ENCODE measurements at regions not wholly inside any gene's neighbourhood (a gene's known extent, or its start where the extent isn't known, plus 50 kb on each side); places are given as distances from the start of the nearest gene placed in this dataset.

DNA sequence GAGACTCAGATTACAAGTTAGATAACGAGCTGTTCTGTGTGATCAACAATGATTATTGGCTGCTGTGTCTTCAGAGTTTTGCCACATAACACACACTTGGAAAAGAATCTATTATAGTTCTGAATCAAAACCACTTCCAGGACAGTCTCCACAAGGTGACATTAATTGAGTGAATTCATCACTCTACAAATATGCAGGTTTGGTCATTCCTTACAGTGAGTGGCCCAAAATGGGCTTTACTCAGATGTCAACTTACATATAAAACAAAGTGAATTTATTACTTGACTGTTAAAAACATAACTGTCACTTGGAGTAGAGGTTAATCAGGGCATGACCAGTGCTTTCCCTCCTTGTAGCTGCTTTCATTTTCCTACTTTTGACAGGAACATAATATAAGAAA lies 984.3 kb downstream of the REEP3 start:
- no peak for DNase-seq (ENCODE audit: low read depth)

DNA sequence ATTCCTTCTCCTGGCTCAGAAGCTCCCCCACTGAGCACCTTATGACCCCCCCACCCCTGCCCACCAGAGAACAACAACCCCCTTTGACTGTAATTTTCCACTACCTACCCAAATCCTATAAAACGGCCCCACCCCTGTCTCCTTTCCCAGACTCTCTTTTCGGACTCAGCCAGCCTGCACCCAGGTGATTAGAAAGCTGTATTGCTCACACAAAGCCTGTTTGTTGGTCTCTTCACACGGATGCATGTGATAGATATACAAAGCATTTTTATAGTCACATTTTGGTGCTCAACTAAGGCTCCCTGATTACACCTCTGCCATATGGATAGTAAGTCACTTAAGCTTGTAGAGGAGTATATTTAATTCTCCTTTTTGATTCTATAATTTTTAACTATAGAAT lies 985.8 kb downstream of the REEP3 start:
- DNase-seq (ENCODE audit: low read depth) = no peak

- DNase-seq (ENCODE audit: low read depth) = no peak
Measured at GRCh38 chr10:64507651-64508028, 986.4 kb downstream of the REEP3 start.

DNA sequence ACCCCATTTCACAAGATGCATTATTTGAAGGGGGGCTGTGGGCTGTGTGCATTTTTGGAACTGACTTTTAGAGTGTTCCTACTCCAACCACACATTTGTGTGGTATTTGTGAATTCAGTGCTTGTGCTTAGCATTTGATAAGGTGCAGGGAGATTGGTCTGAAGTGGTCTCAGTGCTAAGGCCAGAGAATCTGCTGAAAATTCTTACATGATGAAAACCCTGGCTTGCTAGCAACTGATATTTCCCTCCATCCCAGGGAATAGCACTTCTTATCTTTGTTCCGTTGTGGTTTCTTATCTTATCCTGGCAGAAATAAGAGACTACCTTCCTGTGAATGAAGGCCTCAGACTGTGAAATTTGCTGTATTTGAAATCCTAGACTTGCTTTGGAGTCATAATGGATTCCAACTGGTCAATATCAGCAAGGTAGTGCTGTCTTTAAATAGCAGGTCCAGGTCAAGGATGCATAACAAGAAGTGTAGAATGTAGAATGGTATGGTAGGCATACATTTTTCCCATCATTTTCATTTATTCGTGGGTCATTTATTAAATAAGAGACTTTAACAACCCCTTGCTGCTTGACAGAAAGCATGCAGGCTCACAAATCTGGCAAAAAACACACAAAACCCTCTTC lies 986.9 kb downstream of the REEP3 start:
- DNase-seq (ENCODE audit: low read depth) = no peak

GRCh38 chr10:64515970-64516699 lies 994.9 kb downstream of the REEP3 start:
- no peak for DNase-seq (ENCODE audit: low read depth)

DNA sequence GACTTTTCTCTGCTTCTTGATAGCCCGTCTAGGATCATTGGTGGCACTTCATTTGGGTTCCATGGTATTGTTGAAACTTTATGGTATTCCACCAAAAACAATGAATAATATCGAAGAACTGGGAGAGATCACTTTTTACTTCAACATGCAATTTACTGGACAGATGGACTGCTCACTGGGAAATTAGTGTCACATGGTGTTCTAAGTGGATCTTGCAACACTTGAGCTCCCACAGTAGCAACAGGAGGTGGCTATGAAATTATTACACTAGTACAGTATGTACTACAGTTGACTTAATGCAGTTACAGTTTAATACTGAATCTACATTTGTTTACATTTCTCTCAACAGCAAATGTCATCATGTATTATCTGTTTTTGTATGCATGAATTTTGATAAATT lies 997.3 kb downstream of the REEP3 start:
- DNase-seq (ENCODE audit: low read depth) = no peak

DNA sequence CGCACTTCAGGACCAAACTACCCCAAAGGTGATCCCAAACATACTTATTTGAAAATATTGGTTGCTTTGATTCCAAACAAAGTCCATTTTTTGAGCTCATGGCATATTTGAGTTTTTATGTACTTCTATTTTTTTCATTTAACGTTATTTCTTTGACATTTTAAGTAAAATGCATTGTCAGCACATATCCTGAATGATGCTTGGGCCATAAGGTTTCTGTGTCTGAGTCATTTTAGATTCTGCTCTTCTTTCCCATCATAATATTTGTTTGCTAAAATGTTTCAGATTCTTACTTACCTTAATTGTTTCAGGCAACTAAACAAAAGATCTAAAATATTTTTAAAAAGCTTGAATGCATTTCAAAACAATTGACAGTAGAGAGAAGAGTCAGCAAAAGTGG lies 998.2 kb downstream of the REEP3 start:
- no peak for DNase-seq (ENCODE audit: low read depth)

GRCh38 chr10:64519831-64520230 lies 998.6 kb downstream of the REEP3 start:
- no peak for DNase-seq (ENCODE audit: low read depth)

- no peak for DNase-seq (ENCODE audit: low read depth)
Measured at GRCh38 chr10:64523065-64523759, 1002.0 kb downstream of the REEP3 start.

DNA sequence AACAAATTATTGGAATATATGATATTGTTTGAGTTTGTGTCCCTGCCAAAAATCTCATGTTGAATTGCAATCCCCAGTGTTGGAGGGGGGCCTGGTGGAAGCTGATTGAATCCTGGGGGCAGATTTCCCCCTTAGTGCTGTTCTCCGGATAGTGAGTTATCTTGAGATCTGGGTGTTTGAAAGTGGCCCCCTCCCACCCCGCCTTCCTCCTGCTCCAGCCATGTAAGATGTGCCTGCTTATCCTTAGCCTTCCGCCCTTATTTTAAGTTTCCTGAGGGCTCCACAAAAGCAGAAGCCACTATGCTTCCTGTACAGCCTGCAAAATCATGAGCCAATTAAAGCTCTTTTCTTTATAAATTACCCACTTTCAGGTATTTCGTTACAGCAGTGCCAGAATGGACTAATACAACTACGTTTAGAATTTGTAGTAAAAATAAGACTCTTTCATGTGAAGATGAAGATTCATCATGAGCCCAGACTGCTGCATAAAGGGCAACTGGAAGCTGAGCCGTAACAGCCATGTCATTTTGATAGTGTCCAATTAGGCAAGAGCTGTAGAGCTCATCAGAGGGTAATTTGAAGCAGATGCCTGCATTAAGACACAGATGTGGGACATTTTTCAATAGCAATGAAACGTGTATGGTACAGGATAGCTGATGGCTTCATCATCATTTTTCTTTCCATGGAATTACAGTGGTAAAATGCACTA lies 1007.2 kb downstream of the REEP3 start:
- no peak for DNase-seq (ENCODE audit: low read depth)

DNA sequence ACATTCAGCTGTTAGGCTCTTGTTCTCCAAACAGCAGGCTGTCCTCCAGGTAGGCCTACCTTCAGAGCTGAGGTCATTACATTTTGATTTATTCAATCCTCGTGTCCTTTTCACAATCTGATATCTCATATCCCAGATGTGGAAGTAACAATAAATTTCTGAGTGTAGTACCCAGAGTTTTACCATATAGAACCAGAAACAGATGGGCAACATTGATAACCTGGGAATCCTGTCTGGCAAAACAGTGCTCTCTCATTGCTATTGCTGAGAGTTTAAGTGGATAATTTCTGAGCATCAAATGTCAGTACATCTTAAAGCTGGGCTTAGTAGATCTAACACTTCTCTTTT lies 1007.8 kb downstream of the REEP3 start:
- no peak for DNase-seq (ENCODE audit: low read depth)

DNA sequence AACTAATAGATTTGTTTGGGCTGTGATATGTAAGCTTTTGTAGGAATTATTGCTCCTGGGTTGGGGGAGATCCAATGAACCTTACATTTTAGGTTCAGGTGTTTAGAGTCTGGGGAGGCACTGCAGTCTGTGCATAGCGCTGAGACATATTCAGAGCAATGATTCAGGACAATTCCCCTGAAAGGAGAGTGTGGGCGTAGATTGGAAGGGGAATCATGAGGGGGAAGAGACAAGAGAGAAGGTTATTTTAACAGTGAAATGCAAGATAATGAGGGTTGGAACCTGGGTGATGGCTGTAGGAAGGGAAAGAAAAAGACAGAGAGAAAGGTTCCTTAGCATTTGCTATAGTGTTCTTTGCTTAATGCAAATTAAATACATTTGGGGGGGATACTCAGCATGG lies 1013.4 kb downstream of the REEP3 start:
- no peak for DNase-seq (ENCODE audit: low read depth)

- no peak for DNase-seq (ENCODE audit: low read depth)
Measured at GRCh38 chr10:64535131-64535867, 1014.1 kb downstream of the REEP3 start.

GRCh38 chr10:64537112-64537511 lies 1015.9 kb downstream of the REEP3 start:
- DNase-seq (ENCODE audit: low read depth) = no peak

DNA sequence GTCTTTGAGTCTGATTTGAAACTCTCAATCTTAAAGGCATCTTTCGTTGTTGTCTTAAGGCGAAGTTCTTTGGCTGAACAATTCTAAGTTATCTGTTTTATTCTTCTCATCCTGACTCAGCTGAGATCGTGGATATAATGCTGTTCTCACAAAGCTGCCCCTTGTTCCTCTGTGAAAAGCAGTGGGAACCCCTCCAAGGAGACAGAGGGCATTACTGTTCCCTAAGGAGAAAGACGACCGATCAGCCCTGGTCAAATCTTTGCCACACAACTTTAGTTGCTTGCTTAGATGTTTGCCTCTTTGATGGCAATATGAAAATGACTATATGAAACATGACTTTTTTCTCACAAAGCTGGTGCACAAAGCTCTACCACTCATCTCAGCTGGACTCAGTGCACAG lies 1016.7 kb downstream of the REEP3 start:
- no peak for DNase-seq (ENCODE audit: low read depth)

GRCh38 chr10:64546073-64546472 lies 1024.9 kb downstream of the REEP3 start:
- no peak for DNase-seq (ENCODE audit: low read depth)

DNA sequence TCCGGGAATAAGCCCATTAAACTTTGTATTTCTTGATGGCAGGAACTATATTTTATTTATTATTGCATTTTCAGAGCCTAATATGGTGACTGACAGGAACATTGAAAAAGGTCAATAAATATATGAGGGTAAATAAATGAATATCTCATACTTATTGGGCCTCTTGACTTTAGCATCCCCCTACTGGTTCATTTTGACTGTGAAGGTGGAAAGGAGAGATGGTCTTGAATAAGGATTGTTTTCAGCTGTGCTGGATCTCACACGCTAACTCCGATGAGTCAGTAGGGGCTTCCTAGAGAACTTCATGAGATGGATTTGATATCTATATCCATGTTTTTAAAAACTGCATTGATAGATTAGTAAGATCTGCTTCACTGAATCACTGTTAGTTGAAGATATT lies 1026.0 kb downstream of the REEP3 start:
- DNase-seq (ENCODE audit: low read depth) = no peak

DNA sequence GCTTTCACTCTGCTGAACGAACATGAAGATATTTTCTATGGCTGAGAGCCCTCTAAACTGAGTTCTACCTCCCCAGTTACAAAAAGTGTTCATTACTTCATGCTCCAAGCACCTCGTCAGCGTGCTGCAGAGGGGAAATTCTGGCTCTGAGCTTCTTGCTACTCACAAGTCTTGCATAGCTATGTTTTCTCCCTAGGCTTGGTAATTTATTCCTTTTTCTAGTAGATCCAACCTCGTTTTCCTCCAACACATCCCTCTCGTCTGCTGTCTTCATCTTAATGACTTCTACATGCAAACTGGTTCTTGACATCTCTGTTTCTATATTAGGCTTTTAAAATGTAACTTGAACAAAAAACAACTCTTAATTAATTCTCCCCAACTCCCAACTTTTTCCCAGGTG lies 1034.5 kb downstream of the REEP3 start:
- no peak for DNase-seq (ENCODE audit: low read depth)

GRCh38 chr10:64558094-64558835 lies 1037.1 kb downstream of the REEP3 start:
- no peak for DNase-seq (ENCODE audit: low read depth)

DNA sequence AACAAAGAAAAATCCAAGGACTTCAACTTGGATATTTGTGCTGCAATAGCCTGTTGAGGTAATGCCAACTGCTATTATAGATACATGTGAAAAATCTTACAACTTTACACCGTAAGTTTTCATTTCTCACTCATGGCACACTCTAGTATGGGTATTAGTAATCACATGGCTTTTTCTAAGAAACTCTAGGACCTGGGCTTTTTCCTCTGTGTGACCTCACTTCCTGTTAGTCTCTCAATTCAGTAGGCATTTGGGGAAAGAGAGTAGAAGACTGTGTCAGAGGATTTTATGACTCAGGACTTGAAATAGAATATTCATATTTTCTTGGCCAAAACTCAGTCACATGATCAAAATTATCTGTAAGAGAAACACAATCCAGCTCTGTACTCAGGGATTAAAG lies 1049.9 kb downstream of the REEP3 start:
- DNase-seq (ENCODE audit: low read depth) = no peak

DNA sequence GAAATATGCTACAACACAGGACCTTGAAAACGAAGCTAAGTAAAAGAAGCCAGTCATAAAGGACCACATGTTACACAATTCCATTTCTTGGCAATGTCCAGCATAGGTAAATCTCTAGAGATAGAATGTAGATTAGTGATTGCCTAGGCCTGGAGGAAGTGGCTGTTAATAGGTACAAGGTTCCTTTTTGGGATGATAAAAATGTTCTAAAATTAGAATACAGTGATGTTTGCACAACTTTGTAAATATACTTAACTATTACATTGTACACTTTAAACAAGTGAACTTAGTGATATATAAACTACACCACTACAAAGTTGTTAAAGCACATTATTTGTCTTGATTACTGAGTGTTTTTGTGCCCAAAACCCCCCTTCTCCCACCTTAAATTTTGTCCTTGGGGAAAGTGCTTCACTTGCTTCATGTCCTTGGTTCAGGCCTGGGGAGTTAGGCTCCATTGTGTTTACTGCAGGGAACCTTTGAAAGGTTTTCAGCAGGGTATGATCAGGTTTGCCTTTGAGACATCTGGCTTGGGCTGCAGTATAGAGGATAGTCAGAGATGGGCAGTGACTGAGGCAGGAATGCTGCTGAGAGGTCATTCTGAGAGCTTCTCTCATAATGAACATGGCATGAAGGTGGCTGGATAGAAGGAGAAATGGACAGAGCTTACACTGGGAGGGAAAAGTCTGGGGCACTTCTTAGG lies 1052.6 kb downstream of the REEP3 start:
- DNase-seq (ENCODE audit: low read depth) = no peak
